DOHH2 (cell line): ENCODE measurements at regions not wholly inside any gene's neighbourhood (a gene's known extent, or its start where the extent isn't known, plus 50 kb on each side); places are given as distances from the start of the nearest gene placed in this dataset.

ENCODE experiments used
- H3F3A ChIP-seq: fragments of 200-600 bp; sonication (generic), shearing (Covaris generic); 2 replicates; pipeline ENCODE4 v1.6.0; 2016; ENCODE audit warnings: antibody characterized with exemption, mild to moderate bottlenecking; ENCODE audit not compliant: control insufficient read depth, insufficient read depth
- H3K27ac ChIP-seq: fragments of 200-600 bp; sonication (generic); 2 replicates; pipeline ENCODE4 v1.5.1; 2014; ENCODE audit warnings: low read depth, mild to moderate bottlenecking, low read length, moderate library complexity
- H3K27me3 ChIP-seq: fragments of 200-600 bp; sonication (generic); 2 replicates; pipeline ENCODE4 v1.6.1; 2014; ENCODE audit warnings: mild to moderate bottlenecking, low read length, mixed read lengths; ENCODE audit not compliant: control insufficient read depth
- H3K36me3 ChIP-seq: fragments of 200-600 bp; sonication (generic); 2 replicates; pipeline ENCODE4 v1.6.1; 2014; ENCODE audit warnings: mild to moderate bottlenecking, low read length, moderate library complexity, mixed read lengths; ENCODE audit not compliant: control insufficient read depth
- H3K4me1 ChIP-seq: fragments of 200-600 bp; sonication (generic); 2 replicates; pipeline ENCODE4 v1.6.1; 2014; ENCODE audit warnings: mild to moderate bottlenecking, low read length, mixed read lengths; ENCODE audit not compliant: control insufficient read depth
- H3K4me2 ChIP-seq: fragments of 200-600 bp; sonication (generic); 2 replicates; pipeline ENCODE4 v1.6.0; 2014; ENCODE audit warnings: mild to moderate bottlenecking, low read length, moderate library complexity
- H3K4me3 ChIP-seq: fragments of 200-600 bp; sonication (generic); 2 replicates; pipeline ENCODE4 v1.5.1; 2014; ENCODE audit warnings: mild to moderate bottlenecking, low read length, mixed read lengths
- H3K79me2 ChIP-seq: fragments of 200-600 bp; sonication (generic); 2 replicates; pipeline ENCODE4 v1.6.1; 2014; ENCODE audit warnings: mild to moderate bottlenecking, low read length, mixed read lengths; ENCODE audit not compliant: control insufficient read depth
- H3K9me2 ChIP-seq: fragments of 200-600 bp; sonication (generic); replicated peaks from 2 replicates; pipeline ENCODE4 v1.6.1; 2014; ENCODE audit warnings: mild to moderate bottlenecking, low read length, mixed read lengths; ENCODE audit not compliant: control insufficient read depth
- H3K9me3 ChIP-seq: fragments of 200-600 bp; sonication (generic); 2 replicates; pipeline ENCODE4 v1.6.1; 2014; ENCODE audit warnings: antibody characterized with exemption, low read length, mixed read lengths; ENCODE audit not compliant: control insufficient read depth, insufficient read depth
- H4K20me1 ChIP-seq: fragments of 200-600 bp; sonication (generic); 2 replicates; pipeline ENCODE4 v1.6.0; 2014; ENCODE audit warnings: low read depth, mild to moderate bottlenecking, antibody characterized with exemption, low read length, moderate library complexity; ENCODE audit not compliant: control insufficient read depth, insufficient read depth
- EZH2phosphoT487 ChIP-seq: fragments of 200-600 bp; sonication (generic); IDR thresholded peaks from 2 replicates; pipeline ENCODE4 v1.6.1; 2017; ENCODE audit warnings: borderline replicate concordance, mild to moderate bottlenecking, antibody characterized with exemption, low read length, moderate library complexity, mixed read lengths
- TF ChIP-seq, protein P1 (sequence below): fragments of 200-600 bp; sonication (generic); IDR thresholded peaks from one replicate; pipeline ENCODE4 v1.5.1; 2014; ENCODE audit warnings: antibody characterized with exemption, mild to moderate bottlenecking, low read depth, low read length; ENCODE audit not compliant: poor library complexity, severe bottlenecking

DNA sequence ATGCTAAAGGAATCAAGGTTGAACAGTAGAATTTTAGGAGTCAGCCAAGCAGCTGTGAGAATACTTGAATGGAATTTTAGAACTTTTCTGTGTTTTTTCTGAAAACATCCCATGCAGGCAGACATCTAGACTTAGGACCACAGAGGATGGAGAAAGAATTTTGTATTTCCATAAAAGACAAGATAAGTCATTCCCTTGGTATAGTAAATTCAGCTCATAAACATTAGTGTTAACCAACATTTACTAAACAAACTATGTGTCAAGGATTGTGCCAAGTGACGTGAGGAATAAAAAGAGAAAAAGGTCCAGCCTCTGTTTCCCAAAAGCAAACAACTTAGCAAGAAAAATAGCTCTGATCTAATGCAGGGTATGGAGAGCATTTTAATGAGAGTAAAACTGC lies 210.2 kb upstream of the NR5A2 start:
- TF ChIP-seq, protein P1, sequence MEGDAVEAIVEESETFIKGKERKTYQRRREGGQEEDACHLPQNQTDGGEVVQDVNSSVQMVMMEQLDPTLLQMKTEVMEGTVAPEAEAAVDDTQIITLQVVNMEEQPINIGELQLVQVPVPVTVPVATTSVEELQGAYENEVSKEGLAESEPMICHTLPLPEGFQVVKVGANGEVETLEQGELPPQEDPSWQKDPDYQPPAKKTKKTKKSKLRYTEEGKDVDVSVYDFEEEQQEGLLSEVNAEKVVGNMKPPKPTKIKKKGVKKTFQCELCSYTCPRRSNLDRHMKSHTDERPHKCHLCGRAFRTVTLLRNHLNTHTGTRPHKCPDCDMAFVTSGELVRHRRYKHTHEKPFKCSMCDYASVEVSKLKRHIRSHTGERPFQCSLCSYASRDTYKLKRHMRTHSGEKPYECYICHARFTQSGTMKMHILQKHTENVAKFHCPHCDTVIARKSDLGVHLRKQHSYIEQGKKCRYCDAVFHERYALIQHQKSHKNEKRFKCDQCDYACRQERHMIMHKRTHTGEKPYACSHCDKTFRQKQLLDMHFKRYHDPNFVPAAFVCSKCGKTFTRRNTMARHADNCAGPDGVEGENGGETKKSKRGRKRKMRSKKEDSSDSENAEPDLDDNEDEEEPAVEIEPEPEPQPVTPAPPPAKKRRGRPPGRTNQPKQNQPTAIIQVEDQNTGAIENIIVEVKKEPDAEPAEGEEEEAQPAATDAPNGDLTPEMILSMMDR, result no peak
- TF ChIP-seq EZH2phosphoT487, result no peak

DNA sequence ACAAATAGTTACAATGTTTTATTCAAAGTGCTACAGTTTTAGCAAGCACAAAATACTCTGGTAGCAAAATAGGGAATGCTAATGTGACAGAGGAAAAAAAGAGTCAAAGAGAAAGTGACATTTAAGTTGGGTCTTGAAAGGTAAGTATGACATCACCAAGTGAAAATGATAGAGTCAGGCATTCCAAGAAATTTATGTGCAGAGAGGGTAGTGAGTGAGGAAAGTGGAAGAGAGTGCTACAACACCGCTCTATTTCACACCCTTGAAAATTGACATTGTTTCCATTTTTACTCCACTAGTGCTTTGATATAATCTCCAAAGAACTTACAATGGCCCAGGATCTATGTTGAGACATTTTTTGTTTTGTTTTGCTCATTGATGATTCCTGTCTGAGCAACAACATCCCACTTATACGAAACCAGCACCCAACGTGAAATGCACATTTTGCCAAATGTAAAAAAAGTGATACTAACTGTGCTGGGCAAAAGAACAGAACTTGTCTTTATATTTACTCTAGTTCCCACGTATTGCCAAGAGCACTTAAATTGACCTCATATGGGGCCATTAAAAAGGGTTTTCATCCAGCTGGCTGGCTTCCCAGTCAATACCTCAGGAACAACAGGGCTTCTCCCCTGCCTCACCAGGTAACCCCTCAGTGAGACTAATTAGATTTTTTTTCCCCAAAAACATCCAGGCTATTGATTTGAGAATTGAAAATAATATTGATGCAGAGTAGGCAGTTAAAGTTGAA lies 206.3 kb upstream of the NR5A2 start:
- no peaks in the 10 kb centered on the region for H3K36me3 ChIP-seq
- H3K9me3 ChIP-seq, result peaks cover 1% of the 10 kb centered on the region; the same call in 1 of the 2 replicates
- no peak overlapping the region for H3K27ac ChIP-seq
- no peaks in the 10 kb centered on the region for H4K20me1 ChIP-seq
- H3K27me3 ChIP-seq, result no peaks in the 10 kb centered on the region
- H3K79me2 ChIP-seq, result no peaks in the 10 kb centered on the region
- H3K4me3 ChIP-seq, result no peak overlapping the region
- H3F3A ChIP-seq, result no peaks in the 10 kb centered on the region
- H3K9me2 ChIP-seq, result no peaks in the 10 kb centered on the region
- H3K4me2 ChIP-seq, result no peak overlapping the region
- H3K4me1 ChIP-seq, result no peaks in the 10 kb centered on the region
- no peak for TF ChIP-seq EZH2phosphoT487
- TF ChIP-seq, protein P1, result no peak

More for the DNA sequence above, 210.2 kb upstream of the NR5A2 start:
- Histone ChIP-seq H3K4me1 (no peaks in the 10 kb centered on the region), H3F3A (no peaks in the 10 kb centered on the region), H3K36me3 (no peaks in the 10 kb centered on the region), H3K27ac (no peak overlapping the region), H3K27me3 (no peaks in the 10 kb centered on the region), H4K20me1 (no peaks in the 10 kb centered on the region), H3K79me2 (no peaks in the 10 kb centered on the region), H3K4me2 (no peak overlapping the region), H3K9me3 (peaks cover 9% of the 10 kb centered on the region; the same call in 1 of the 2 replicates), H3K9me2 (no peaks in the 10 kb centered on the region), H3K4me3 (no peak overlapping the region)

DNA sequence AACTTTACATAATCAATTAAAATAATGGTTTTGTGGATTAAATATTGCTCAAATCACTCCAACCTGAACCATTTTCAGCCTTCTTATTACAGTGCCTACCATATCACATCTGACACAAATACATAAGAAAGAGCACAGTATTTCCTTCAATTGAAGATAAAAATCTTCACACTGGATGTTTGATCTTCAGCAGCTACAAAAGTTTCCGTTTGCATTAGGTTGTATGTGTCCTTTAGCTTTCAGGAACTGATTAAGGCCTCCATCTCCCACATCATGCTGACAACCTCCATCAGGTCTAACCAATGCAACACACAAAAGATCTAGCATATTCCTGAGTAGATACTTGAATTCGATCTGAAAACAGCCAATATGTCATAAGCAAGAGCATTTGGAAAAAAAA lies 195.1 kb upstream of the NR5A2 start:
- Histone ChIP-seq H4K20me1 (no peaks in the 10 kb centered on the region), H3K9me2 (no peaks in the 10 kb centered on the region), H3K27ac (no peak overlapping the region), H3K4me2 (no peak overlapping the region), H3K9me3 (no peaks in the 10 kb centered on the region), H3F3A (no peaks in the 10 kb centered on the region), H3K4me3 (no peak overlapping the region), H3K4me1 (no peaks in the 10 kb centered on the region), H3K79me2 (no peaks in the 10 kb centered on the region), H3K27me3 (no peaks in the 10 kb centered on the region), H3K36me3 (no peaks in the 10 kb centered on the region)
- TF ChIP-seq, protein P1, result no peak
- TF ChIP-seq EZH2phosphoT487, result no peak
